ENCODE measurements at regions not wholly inside any gene's neighbourhood (a gene's known extent, or its start where the extent isn't known, plus 50 kb on each side); places are given as distances from the start of the nearest gene placed in this dataset.

- TF ChIP-seq, protein P1, sequence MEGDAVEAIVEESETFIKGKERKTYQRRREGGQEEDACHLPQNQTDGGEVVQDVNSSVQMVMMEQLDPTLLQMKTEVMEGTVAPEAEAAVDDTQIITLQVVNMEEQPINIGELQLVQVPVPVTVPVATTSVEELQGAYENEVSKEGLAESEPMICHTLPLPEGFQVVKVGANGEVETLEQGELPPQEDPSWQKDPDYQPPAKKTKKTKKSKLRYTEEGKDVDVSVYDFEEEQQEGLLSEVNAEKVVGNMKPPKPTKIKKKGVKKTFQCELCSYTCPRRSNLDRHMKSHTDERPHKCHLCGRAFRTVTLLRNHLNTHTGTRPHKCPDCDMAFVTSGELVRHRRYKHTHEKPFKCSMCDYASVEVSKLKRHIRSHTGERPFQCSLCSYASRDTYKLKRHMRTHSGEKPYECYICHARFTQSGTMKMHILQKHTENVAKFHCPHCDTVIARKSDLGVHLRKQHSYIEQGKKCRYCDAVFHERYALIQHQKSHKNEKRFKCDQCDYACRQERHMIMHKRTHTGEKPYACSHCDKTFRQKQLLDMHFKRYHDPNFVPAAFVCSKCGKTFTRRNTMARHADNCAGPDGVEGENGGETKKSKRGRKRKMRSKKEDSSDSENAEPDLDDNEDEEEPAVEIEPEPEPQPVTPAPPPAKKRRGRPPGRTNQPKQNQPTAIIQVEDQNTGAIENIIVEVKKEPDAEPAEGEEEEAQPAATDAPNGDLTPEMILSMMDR (conservative IDR thresholded peaks at IDR 0.05; ENCODE audit: low read depth, low read length), result no peak
- no peak overlapping the region for H3K4me3 ChIP-seq (ENCODE audit: low read depth, low read length)
- DNase-seq (ENCODE audit: low read depth), result no peak
Observed at GRCh38 chr20:22768266-22769178, 184.2 kb upstream of the FOXA2 start.

GRCh38 chr20:22770241-22770800 is 185.9 kb upstream of the FOXA2 start:
- TF ChIP-seq, protein P1 (conservative IDR thresholded peaks at IDR 0.05; ENCODE audit: low read depth, low read length), result no peak
- no peak overlapping the region for H3K4me3 ChIP-seq (ENCODE audit: low read depth, low read length)
- no peak for DNase-seq (ENCODE audit: low read depth)

DNA sequence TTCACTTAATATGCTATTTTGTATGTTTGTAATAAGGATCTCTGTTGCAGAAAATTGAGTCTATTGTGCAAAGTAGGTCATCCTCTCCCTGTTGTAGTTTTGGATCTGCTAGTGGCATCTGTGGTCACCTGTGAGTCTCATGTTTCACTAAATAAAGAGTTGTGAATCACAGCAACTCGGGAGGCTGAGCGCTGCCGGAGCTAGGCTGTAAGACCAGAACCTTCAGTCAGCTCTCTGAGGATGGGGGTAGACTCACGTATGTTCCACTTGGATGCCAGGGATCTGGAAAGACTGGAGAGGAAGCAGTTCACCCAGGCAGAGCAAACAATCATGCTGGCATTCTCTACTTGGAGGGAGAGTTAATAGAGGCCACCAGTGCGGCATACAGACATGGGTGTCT is 187.3 kb upstream of the FOXA2 start:
- DNase-seq (ENCODE audit: low read depth), result peak; percentile 38
- no peak overlapping the region for H3K4me3 ChIP-seq (ENCODE audit: low read depth, low read length)
- TF ChIP-seq, protein P1 (conservative IDR thresholded peaks at IDR 0.05; ENCODE audit: low read depth, low read length), result no peak

- H3K4me3 ChIP-seq (ENCODE audit: low read depth, low read length), result no peak overlapping the region
- TF ChIP-seq, protein P1 (conservative IDR thresholded peaks at IDR 0.05; ENCODE audit: low read depth, low read length), result no peak
- peak; percentile 66 for DNase-seq (ENCODE audit: low read depth)
Observed at GRCh38 chr20:22773344-22773743, 189.0 kb upstream of the FOXA2 start.

DNA sequence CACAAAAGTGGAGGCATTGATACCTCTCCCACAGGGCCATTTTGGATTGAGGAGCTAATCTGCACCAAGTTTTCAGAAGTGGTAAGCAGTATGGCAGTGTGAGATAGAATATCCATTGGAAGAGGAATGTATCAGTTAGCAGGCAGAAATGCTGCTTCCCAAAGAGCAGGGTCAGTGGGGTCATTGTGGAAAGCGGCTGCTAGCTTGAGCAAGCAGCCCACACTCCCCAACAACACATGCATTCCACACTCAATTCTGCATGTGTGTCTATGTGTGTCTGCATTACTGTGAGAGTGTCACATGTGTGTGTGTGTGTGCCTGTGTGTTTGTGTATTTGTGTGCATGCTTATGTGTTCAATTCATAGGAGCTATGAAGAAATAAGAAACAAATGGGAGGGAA is 190.9 kb upstream of the FOXA2 start:
- H3K4me3 ChIP-seq (ENCODE audit: low read depth, low read length), result no peak overlapping the region
- TF ChIP-seq, protein P1 (conservative IDR thresholded peaks at IDR 0.05; ENCODE audit: low read depth, low read length), result no peak
- DNase-seq (ENCODE audit: low read depth), result no peak

DNA sequence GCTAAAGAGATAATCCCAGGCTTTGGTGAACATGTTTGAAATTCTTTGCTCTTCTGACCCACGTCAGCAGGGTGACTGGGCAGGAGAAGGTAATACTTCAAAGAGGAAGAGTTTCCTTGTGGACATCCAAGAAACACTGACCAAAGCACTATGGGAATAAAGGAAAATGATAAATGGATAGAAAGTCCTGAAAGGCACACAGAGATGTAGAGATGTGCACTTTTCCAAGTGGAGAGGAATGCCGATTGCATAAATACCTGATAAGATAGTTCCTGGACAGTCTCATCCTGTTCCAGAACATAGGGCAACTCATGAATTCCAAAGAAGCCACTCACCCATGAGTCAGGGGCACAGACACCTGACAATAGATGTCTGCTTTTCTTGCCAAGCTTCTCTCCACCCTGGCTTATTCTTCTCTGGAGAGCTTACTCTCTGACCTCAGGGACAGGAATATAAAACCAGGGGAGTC is 191.3 kb upstream of the FOXA2 start:
- TF ChIP-seq, protein P1 (conservative IDR thresholded peaks at IDR 0.05; ENCODE audit: low read depth, low read length), result no peak
- peak; percentile 89 for DNase-seq (ENCODE audit: low read depth)
- H3K4me3 ChIP-seq (ENCODE audit: low read depth, low read length), result no peak overlapping the region

All from epithelial cell of proximal tubule (primary cell).